ENCODE measurements at regions not wholly inside any gene's neighbourhood (a gene's known extent, or its start where the extent isn't known, plus 50 kb on each side); places are given as distances from the start of the nearest gene placed in this dataset.

DNA sequence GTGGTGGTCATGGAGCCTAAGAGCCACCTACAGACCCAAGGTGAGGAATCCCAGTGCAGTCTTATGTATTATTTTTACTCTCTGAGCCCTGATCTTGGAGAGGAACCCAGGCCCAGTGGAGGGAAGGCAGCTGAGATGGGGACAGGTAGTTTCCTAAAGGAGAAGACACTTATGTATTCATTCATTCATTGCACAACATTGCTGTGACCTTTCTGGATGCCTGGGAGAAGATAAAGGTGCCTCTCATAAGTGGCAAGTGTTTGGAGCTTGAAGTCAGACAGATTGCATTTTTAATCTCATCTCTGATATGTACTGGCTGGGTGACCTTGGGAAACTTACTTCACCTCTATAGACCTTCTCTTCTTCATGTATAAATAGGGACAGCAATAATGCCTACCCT lies 111.1 kb downstream of the CEBPB start:
- Histone ChIP-seq H4K20me1 (ENCODE audit: insufficient read depth, low read length, poor library complexity, severe bottlenecking) (no peaks in the 10 kb centered on the region), H3K27me3 (ENCODE audit: insufficient read depth, low read length, poor library complexity, severe bottlenecking) (no peaks in the 10 kb centered on the region), H3F3A (ENCODE audit: low read depth) (no peaks in the 10 kb centered on the region), H3K79me2 (ENCODE audit: insufficient read depth, low read length) (no peaks in the 10 kb centered on the region), H3K4me1 (ENCODE audit: insufficient read depth, low read length, poor library complexity, severe bottlenecking) (peaks cover 19% of the 10 kb centered on the region), H3K9ac (ENCODE audit: low read depth, low read length, poor library complexity, severe bottlenecking) (no peak overlapping the region), H2AFZ (ENCODE audit: low read length) (no peak overlapping the region), H3K9me2 (replicated peaks; ENCODE audit: low read depth, low read length) (no peaks in the 10 kb centered on the region), H3K36me3 (ENCODE audit: insufficient read depth, low read length) (no peaks in the 10 kb centered on the region), H3K9me3 (ENCODE audit: insufficient read depth, low read depth, low read length) (no peaks in the 10 kb centered on the region), H3K4me3 (ENCODE audit: low read length, poor library complexity, severe bottlenecking) (no peak overlapping the region), H3K4me2 (ENCODE audit: low read depth, low read length, poor library complexity, severe bottlenecking) (no peak overlapping the region)
- no peak for TF ChIP-seq EZH2phosphoT487 (IDR thresholded peaks at IDR 0.05; ENCODE audit: borderline replicate concordance)
- TF ChIP-seq, protein P1, sequence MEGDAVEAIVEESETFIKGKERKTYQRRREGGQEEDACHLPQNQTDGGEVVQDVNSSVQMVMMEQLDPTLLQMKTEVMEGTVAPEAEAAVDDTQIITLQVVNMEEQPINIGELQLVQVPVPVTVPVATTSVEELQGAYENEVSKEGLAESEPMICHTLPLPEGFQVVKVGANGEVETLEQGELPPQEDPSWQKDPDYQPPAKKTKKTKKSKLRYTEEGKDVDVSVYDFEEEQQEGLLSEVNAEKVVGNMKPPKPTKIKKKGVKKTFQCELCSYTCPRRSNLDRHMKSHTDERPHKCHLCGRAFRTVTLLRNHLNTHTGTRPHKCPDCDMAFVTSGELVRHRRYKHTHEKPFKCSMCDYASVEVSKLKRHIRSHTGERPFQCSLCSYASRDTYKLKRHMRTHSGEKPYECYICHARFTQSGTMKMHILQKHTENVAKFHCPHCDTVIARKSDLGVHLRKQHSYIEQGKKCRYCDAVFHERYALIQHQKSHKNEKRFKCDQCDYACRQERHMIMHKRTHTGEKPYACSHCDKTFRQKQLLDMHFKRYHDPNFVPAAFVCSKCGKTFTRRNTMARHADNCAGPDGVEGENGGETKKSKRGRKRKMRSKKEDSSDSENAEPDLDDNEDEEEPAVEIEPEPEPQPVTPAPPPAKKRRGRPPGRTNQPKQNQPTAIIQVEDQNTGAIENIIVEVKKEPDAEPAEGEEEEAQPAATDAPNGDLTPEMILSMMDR (conservative IDR thresholded peaks at IDR 0.05; ENCODE audit: low read length), result no peak

DNA sequence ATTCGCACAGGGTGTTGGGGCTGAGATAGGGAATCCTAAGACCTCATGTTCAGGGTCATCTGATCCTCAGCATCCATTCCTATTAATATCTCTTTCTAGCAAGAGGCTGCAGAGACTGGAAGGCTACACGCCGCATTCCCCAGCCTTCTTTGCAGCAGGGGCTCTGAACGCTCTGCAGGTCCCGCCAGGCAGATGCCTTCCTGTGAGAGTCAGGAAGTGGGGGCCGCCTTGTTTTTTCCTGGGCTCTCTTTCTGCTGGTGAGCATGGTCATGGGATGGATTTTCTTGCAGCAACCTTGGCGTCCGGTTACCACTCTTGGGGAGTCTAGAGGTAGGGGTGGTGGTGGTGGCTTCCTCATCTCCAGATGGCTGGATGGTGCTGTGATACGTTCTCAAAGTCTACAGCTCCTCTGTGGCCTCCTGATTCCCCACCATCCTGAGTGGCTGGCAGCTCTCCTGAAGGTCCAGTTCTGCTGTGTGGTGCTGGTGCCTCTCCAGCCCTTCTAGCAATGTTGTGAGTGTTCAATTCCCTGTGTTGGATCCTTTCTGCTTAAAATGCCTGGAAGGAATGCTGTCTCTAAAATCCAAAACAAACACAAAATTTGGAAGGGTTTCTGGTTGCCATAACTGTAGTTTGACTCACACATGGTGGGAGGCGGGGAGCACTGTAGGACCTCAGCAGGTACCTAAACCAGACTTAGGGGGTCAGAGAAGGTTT lies 111.9 kb downstream of the CEBPB start:
- TF ChIP-seq, protein P1 (conservative IDR thresholded peaks at IDR 0.05; ENCODE audit: low read length), result no peak
- TF ChIP-seq EZH2phosphoT487 (IDR thresholded peaks at IDR 0.05; ENCODE audit: borderline replicate concordance), result no peak

GRCh38 chr20:50303573-50304500 lies 113.2 kb downstream of the CEBPB start:
- Histone ChIP-seq H3K9me2 (replicated peaks; ENCODE audit: low read depth, low read length) (no peaks in the 10 kb centered on the region), H3F3A (ENCODE audit: low read depth) (no peaks in the 10 kb centered on the region), H3K9ac (ENCODE audit: low read depth, low read length, poor library complexity, severe bottlenecking) (no peak overlapping the region), H3K4me2 (ENCODE audit: low read depth, low read length, poor library complexity, severe bottlenecking) (no peak overlapping the region), H4K20me1 (ENCODE audit: insufficient read depth, low read length, poor library complexity, severe bottlenecking) (no peaks in the 10 kb centered on the region), H3K4me1 (ENCODE audit: insufficient read depth, low read length, poor library complexity, severe bottlenecking) (peaks cover 4% of the 10 kb centered on the region), H3K9me3 (ENCODE audit: insufficient read depth, low read depth, low read length) (no peaks in the 10 kb centered on the region), H3K27me3 (ENCODE audit: insufficient read depth, low read length, poor library complexity, severe bottlenecking) (no peaks in the 10 kb centered on the region), H3K36me3 (ENCODE audit: insufficient read depth, low read length) (no peaks in the 10 kb centered on the region), H3K4me3 (ENCODE audit: low read length, poor library complexity, severe bottlenecking) (no peak overlapping the region), H3K79me2 (ENCODE audit: insufficient read depth, low read length) (no peaks in the 10 kb centered on the region), H2AFZ (ENCODE audit: low read length) (no peak overlapping the region)
- TF ChIP-seq, protein P1 (conservative IDR thresholded peaks at IDR 0.05; ENCODE audit: low read length), result no peak

More for the DNA sequence above, 111.9 kb downstream of the CEBPB start:
- Histone ChIP-seq H3K36me3 (ENCODE audit: insufficient read depth, low read length) (no peaks in the 10 kb centered on the region), H3K9me3 (ENCODE audit: insufficient read depth, low read depth, low read length) (no peaks in the 10 kb centered on the region), H2AFZ (ENCODE audit: low read length) (0 out of 2 replicates have a peak overlapping the region, but pooled peaks have one; percentile 16), H3K4me2 (ENCODE audit: low read depth, low read length, poor library complexity, severe bottlenecking) (no peak overlapping the region), H3K4me3 (ENCODE audit: low read length, poor library complexity, severe bottlenecking) (no peak overlapping the region), H3K9me2 (replicated peaks; ENCODE audit: low read depth, low read length) (no peaks in the 10 kb centered on the region), H3F3A (ENCODE audit: low read depth) (no peaks in the 10 kb centered on the region), H3K79me2 (ENCODE audit: insufficient read depth, low read length) (no peaks in the 10 kb centered on the region), H3K27me3 (ENCODE audit: insufficient read depth, low read length, poor library complexity, severe bottlenecking) (no peaks in the 10 kb centered on the region), H4K20me1 (ENCODE audit: insufficient read depth, low read length, poor library complexity, severe bottlenecking) (no peaks in the 10 kb centered on the region), H3K9ac (ENCODE audit: low read depth, low read length, poor library complexity, severe bottlenecking) (no peak overlapping the region), H3K4me1 (ENCODE audit: insufficient read depth, low read length, poor library complexity, severe bottlenecking) (peaks cover 12% of the 10 kb centered on the region)

All from Loucy (cell line).